Ammon's horn (tissue), 1 donor: ENCODE measurements at regions not wholly inside any gene's neighbourhood (a gene's known extent, or its start where the extent isn't known, plus 50 kb on each side); places are given as distances from the start of the nearest gene placed in this dataset.

Source experiments
- DNase-seq: peaks from one replicate; pipeline ENCODE4 v3.0.0-alpha.2; 2016; ENCODE audit warnings: low spot score

GRCh38 chr10:131673396-131673795, 227.4 kb upstream of the PPP2R2D start:
- no peak for DNase-seq

- no peak for DNase-seq
These were observed 226.7 kb upstream of the PPP2R2D start for GRCh38 chr10:131674130-131674529.

- no peak for DNase-seq
These were observed 225.7 kb upstream of the PPP2R2D start for GRCh38 chr10:131675104-131675503.

- no peak for DNase-seq
These were observed 224.6 kb upstream of the PPP2R2D start for GRCh38 chr10:131676046-131676799.

- DNase-seq: no peak
These were observed 223.9 kb upstream of the PPP2R2D start for GRCh38 chr10:131676800-131677421.

GRCh38 chr10:131677671-131678070, 223.1 kb upstream of the PPP2R2D start:
- DNase-seq: no peak

GRCh38 chr10:131678171-131678570, 222.6 kb upstream of the PPP2R2D start:
- no peak for DNase-seq

GRCh38 chr10:131678613-131679012, 222.2 kb upstream of the PPP2R2D start:
- DNase-seq: no peak

- DNase-seq: no peak
These were observed 220.9 kb upstream of the PPP2R2D start for GRCh38 chr10:131679926-131680325.

- no peak for DNase-seq
These were observed 219.7 kb upstream of the PPP2R2D start for GRCh38 chr10:131681122-131681521.

- no peak for DNase-seq
These were observed 219.2 kb upstream of the PPP2R2D start for GRCh38 chr10:131681656-131682055.

GRCh38 chr10:131682271-131682962, 218.4 kb upstream of the PPP2R2D start:
- no peak for DNase-seq

- no peak for DNase-seq
These were observed 217.4 kb upstream of the PPP2R2D start for GRCh38 chr10:131683281-131683861.

- DNase-seq: no peak
These were observed 216.9 kb upstream of the PPP2R2D start for GRCh38 chr10:131683941-131684340.

GRCh38 chr10:131685007-131685406, 215.8 kb upstream of the PPP2R2D start:
- no peak for DNase-seq

GRCh38 chr10:131685576-131685975, 215.2 kb upstream of the PPP2R2D start:
- no peak for DNase-seq

- no peak for DNase-seq
These were observed 213.9 kb upstream of the PPP2R2D start for GRCh38 chr10:131686781-131687420.

- no peak for DNase-seq
These were observed 212.5 kb upstream of the PPP2R2D start for GRCh38 chr10:131688304-131688703.

- DNase-seq: no peak
These were observed 211.8 kb upstream of the PPP2R2D start for GRCh38 chr10:131689016-131689415.

- DNase-seq: no peak
These were observed 211.3 kb upstream of the PPP2R2D start for GRCh38 chr10:131689486-131689885.

GRCh38 chr10:131689954-131690757, 210.7 kb upstream of the PPP2R2D start:
- DNase-seq: no peak
